ENCODE measurements at regions not wholly inside any gene's neighbourhood (a gene's known extent, or its start where the extent isn't known, plus 50 kb on each side); places are given as distances from the start of the nearest gene placed in this dataset.

GRCh38 chr4:152247271-152247975 lies 288.5 kb downstream of the FBXW7 start:
- Histone ChIP-seq H3K9me3 (peaks cover 0 to 9% (median 0%) of the 10 kb centered on the region in 12 donors), H3K4me1 (peaks cover 0 to 20% (median 13%) of the 10 kb centered on the region in 12 donors), H3K27me3 (no peaks in the 10 kb centered on the region), H3K4me3 (no peak overlapping the region), H3K36me3 (no peaks in the 10 kb centered on the region), H3K27ac (peak overlapping the region in 1 of 12 donors; percentile 10)
- peak; percentile 44 to 72 (median 66) for ATAC-seq
- WGBS, 4 donors, result 61 to 75% (median 72%) methylated on average over 17 to 19 of the region's 19 CpGs
- intact Hi-C loops (cut with DNase I), result loop anchor here in 1 of 10 donors (5.0 kb wide), 2 partner anchors 45 to 130 kb away; no protein-coding TSS in a partner anchor
- TF ChIP-seq POLR2A (IDR thresholded peaks at IDR 0.05), result no peak
- TF ChIP-seq, protein P1, sequence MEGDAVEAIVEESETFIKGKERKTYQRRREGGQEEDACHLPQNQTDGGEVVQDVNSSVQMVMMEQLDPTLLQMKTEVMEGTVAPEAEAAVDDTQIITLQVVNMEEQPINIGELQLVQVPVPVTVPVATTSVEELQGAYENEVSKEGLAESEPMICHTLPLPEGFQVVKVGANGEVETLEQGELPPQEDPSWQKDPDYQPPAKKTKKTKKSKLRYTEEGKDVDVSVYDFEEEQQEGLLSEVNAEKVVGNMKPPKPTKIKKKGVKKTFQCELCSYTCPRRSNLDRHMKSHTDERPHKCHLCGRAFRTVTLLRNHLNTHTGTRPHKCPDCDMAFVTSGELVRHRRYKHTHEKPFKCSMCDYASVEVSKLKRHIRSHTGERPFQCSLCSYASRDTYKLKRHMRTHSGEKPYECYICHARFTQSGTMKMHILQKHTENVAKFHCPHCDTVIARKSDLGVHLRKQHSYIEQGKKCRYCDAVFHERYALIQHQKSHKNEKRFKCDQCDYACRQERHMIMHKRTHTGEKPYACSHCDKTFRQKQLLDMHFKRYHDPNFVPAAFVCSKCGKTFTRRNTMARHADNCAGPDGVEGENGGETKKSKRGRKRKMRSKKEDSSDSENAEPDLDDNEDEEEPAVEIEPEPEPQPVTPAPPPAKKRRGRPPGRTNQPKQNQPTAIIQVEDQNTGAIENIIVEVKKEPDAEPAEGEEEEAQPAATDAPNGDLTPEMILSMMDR (IDR thresholded peaks at IDR 0.05), result no peak
- DNase-seq, result peak; percentile 33 to 73 (median 65)

GRCh38 chr4:152246659-152247058 lies 289.2 kb downstream of the FBXW7 start:
- no peak for TF ChIP-seq POLR2A (IDR thresholded peaks at IDR 0.05)
- TF ChIP-seq, protein P1 (IDR thresholded peaks at IDR 0.05), result no peak
- Histone ChIP-seq H3K36me3 (no peaks in the 10 kb centered on the region), H3K27me3 (no peaks in the 10 kb centered on the region), H3K4me1 (peaks cover 0 to 20% (median 13%) of the 10 kb centered on the region in 12 donors), H3K9me3 (peaks cover 0 to 1% (median 0%) of the 10 kb centered on the region in 12 donors), H3K4me3 (no peak overlapping the region), H3K27ac (no peak overlapping the region)
- ATAC-seq (no peak), DNase-seq (no peak)
- intact Hi-C loops (cut with DNase I), result loop anchor here in 1 of 10 donors (5.0 kb wide), 2 partner anchors 44 to 129 kb away; no protein-coding TSS in a partner anchor
- 87 to 94% (median 92%) methylated on average over 13 of the region's 13 CpGs for WGBS, 4 donors

DNA sequence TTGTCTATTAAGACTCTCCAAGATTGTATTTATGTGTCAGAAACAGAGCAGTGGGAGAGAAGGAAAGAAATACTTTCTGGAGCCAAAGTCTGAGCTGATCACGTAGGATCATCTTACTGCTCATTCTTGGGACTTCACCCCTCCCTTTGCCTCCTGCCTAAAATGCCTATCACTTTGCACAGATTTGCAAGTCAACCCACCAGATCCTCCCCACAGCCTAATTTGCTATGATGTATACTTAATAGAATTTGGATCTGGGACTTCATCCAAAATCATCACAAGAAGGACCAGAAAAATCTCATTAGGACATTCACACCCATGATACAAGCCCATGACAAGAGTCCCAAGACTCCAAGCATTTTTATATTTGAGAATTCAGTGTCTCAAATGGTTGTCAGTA lies 290.2 kb downstream of the FBXW7 start:
- Histone ChIP-seq H3K36me3 (no peaks in the 10 kb centered on the region), H3K27ac (no peak overlapping the region), H3K27me3 (no peaks in the 10 kb centered on the region), H3K9me3 (no peaks in the 10 kb centered on the region), H3K4me3 (no peak overlapping the region), H3K4me1 (peaks cover 0 to 20% (median 13%) of the 10 kb centered on the region in 12 donors)
- DNase-seq (no peak), ATAC-seq (no peak)
- WGBS, 4 donors, result 72 to 85% (median 78%) methylated on average over 1 of the region's 1 CpG
- TF ChIP-seq, protein P1 (IDR thresholded peaks at IDR 0.05), result no peak
- intact Hi-C loops (cut with DNase I), result loop anchor here in 1 of 10 donors (5.0 kb wide), 2 partner anchors 43 to 128 kb away; no protein-coding TSS in a partner anchor

GRCh38 chr4:152244659-152245058 lies 291.2 kb downstream of the FBXW7 start:
- Histone ChIP-seq H3K27me3 (no peaks in the 10 kb centered on the region), H3K9me3 (no peaks in the 10 kb centered on the region), H3K4me3 (no peak overlapping the region), H3K27ac (peak overlapping the region in 2 of 12 donors; percentile 64 to 76), H3K36me3 (no peaks in the 10 kb centered on the region), H3K4me1 (peaks cover 0 to 20% (median 13%) of the 10 kb centered on the region in 12 donors)
- ATAC-seq, result no peak
- TF ChIP-seq, protein P1 (IDR thresholded peaks at IDR 0.05), result no peak
- no peak for TF ChIP-seq POLR2A (IDR thresholded peaks at IDR 0.05)
- 93 to 100% (median 96%) methylated on average over 2 of the region's 2 CpGs for WGBS, 4 donors
- no peak for DNase-seq
- intact Hi-C loops (cut with DNase I), result loop anchor here in 1 of 10 donors (5.0 kb wide), 2 partner anchors 42 to 127 kb away; no protein-coding TSS in a partner anchor
